Pancreas (tissue), 10 donors: ENCODE measurements at regions not wholly inside any gene's neighbourhood (a gene's known extent, or its start where the extent isn't known, plus 50 kb on each side); places are given as distances from the start of the nearest gene placed in this dataset.

Source experiments
- ATAC-seq, 4 donors: fragments of 200-7000 bp; cut with Tn5 transposase; one replicate each; pipeline versions ENCODE4 v1.8.0 to v1.9.1; 2020; ENCODE audit warnings: mild to moderate bottlenecking in 4 of 4, moderate library complexity in 4 of 4
- DNase-seq, 6 donors: peaks; one replicate each; pipeline ENCODE4 v3.0.0-alpha.2; 2020
- FAIRE-seq: peaks from 2 replicates; lab custom pipeline; 2012; peaks lifted over from hg19 to GRCh38; lab: Jason Lieb, UNC
- H3K27ac ChIP-seq, 4 donors: fragments of 200-600 bp; sonication (generic); 1 replicate in 3 of 4; 2 replicates in 1 of 4; pipeline versions ENCODE4 v1.5.0 to v1.8.0; 2020
- H3K27me3 ChIP-seq, 4 donors: fragments of 200-600 bp; one replicate each; pipeline ENCODE4 v1.8.0; 2021
- H3K36me3 ChIP-seq, 3 donors: fragments of 200-600 bp; sonication (generic) in 1 of 3; one replicate each; pipeline versions ENCODE4 v1.5.0 to v1.8.0; 2020 to 2021
- H3K4me1 ChIP-seq, 3 donors: fragments of 200-600 bp; one replicate each; pipeline ENCODE4 v1.8.0; 2021
- H3K4me3 ChIP-seq, 4 donors: fragments of 200-600 bp; sonication (generic) in 2 of 4; one replicate each; pipeline versions ENCODE4 v1.5.0 to v1.8.0; 2020 to 2021
- H3K9me3 ChIP-seq, 4 donors: fragments of 200-600 bp; one replicate each; pipeline ENCODE4 v1.8.0; 2021
- WGBS, 2 donors: extraction: QIAGEN DNeasy Blood & Tissue Kit; methylation state at CpG; one replicate each; pipeline ENCODE4 v1.1.7; 2013; 5-methylcytosine and 5-hydroxymethylcytosine counted together
- intact Hi-C, 3 donors: fragments of 100-400 bp; cut with DNase I; formaldehyde crosslinking; loops; one replicate each; pipeline versions ENCODE4 v1.11.1 to v1.14.2; 2022
- TF ChIP-seq, protein P1 (sequence below), 4 donors: fragments of 200-600 bp; sonication (generic) in 3 of 4; IDR thresholded peaks; one replicate each; pipeline versions ENCODE4 v1.5.0 to v1.8.0; 2021; ENCODE audit warnings: antibody characterized with exemption in 4 of 4
- donor health status: healthy with polysubstance abuse.
- donor health status: DM: no; HTN: no; CAD: no; lungs with moderate emphysema.
- donor health status: DM: no; HTN: no; CAD: no.
- donor health status: control.
- donor health status: control.
- donor health status: Bipolar disorder and iron deficiency.
- donor health status: DM: yes; HTN: yes; CAD: no.
- donor health status: DM: no; HTN: no; CAD: no.
- donor health status: DM: no; HTN: no; CAD: no.
- donor health status: DM: yes; HTN: yes; CAD: no.

DNA sequence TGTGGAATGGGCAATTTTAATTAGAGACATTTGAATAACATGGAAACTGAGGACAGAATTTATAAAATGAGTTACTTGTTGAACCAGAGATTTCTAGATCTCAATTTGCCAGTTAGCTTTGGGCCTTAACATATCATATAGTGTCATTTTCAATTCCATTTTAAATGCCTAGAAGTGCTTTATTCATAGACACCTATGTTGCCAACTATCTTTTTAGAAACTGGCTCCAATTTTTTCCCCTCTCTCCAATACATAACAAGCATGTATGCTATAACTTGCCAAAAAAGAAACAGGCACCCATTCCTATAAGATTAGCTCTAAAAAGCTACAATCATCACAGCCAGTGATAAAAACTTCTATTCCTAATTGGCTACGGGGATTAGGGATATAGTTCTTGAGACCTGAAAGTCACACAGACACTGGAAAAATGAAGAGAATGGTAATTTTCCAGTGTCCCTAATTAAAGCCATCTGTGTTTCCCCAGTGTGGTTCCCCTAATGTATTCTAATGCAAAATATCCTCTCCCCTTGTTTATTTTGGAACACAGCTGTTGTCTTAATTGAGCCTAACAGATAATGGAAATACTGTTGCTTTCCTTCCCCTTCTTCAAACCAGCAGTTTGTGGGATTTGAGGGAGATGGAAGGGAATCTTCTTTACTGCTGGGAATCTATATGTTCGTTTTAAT lies 205.5 kb upstream of the FSHR start:
- H3K4me1 ChIP-seq: no peaks in the 10 kb centered on the region
- ATAC-seq (no peak), DNase-seq (no peak), FAIRE-seq (no peak)
- WGBS, 2 donors: 35 to 49% methylated on average over 2 of the region's 2 CpGs
- H3K36me3 ChIP-seq: no peaks in the 10 kb centered on the region
- intact Hi-C loops: no loop called here
- TF ChIP-seq, protein P1, sequence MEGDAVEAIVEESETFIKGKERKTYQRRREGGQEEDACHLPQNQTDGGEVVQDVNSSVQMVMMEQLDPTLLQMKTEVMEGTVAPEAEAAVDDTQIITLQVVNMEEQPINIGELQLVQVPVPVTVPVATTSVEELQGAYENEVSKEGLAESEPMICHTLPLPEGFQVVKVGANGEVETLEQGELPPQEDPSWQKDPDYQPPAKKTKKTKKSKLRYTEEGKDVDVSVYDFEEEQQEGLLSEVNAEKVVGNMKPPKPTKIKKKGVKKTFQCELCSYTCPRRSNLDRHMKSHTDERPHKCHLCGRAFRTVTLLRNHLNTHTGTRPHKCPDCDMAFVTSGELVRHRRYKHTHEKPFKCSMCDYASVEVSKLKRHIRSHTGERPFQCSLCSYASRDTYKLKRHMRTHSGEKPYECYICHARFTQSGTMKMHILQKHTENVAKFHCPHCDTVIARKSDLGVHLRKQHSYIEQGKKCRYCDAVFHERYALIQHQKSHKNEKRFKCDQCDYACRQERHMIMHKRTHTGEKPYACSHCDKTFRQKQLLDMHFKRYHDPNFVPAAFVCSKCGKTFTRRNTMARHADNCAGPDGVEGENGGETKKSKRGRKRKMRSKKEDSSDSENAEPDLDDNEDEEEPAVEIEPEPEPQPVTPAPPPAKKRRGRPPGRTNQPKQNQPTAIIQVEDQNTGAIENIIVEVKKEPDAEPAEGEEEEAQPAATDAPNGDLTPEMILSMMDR (IDR thresholded peaks at IDR 0.05): no peak
- H3K27ac ChIP-seq: no peak overlapping the region
- H3K4me3 ChIP-seq: no peak overlapping the region
- no peaks in the 10 kb centered on the region for H3K9me3 ChIP-seq
- no peaks in the 10 kb centered on the region for H3K27me3 ChIP-seq

DNA sequence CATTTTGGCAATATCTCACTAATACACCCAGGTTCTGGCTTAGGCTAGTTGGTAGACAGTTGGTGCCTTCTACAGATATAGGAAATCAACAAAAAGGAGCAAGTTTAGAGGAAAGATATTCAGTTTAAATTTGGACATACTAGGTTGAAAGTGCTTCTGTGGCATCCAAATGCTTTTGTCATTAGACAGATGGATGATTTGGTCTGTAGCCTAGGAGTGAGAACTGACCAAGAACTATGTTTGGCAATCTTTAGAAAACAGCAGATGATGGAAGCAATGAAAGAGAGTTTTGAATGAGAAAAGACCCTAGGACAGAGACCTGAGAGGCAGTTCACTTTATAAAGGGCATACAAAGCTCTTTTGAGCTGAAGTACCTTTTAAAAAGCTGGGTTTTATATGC lies 201.3 kb upstream of the FSHR start:
- no peak for ATAC-seq
- Histone ChIP-seq H3K27me3 (no peaks in the 10 kb centered on the region), H3K9me3 (no peaks in the 10 kb centered on the region), H3K36me3 (no peaks in the 10 kb centered on the region), H3K4me3 (no peak overlapping the region), H3K4me1 (no peaks in the 10 kb centered on the region), H3K27ac (no peak overlapping the region)
- TF ChIP-seq, protein P1 (IDR thresholded peaks at IDR 0.05): no peak
- intact Hi-C loops: no loop called here
- FAIRE-seq: no peak
- no peak for DNase-seq

DNA sequence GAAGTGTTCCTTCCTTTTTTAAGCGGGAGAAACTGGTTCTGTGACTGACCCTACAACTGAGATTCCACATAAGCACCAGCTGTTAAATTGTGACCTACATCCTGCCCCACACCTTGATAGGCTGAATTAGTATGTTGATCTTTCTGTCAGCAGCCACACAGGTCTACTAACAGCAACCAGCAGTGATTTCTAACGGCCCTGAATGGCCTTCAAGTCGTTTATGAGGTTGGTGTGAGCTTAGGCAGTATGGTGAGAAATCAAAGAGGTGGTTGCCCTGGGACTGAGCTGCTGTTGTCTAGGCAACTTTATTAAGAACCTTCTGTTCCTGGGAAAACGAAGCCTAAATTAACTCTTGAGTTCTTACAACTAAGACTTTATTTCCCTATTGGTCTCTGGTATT lies 197.2 kb upstream of the FSHR start:
- Histone ChIP-seq H3K4me1 (no peaks in the 10 kb centered on the region), H3K27me3 (no peaks in the 10 kb centered on the region), H3K4me3 (no peak overlapping the region), H3K36me3 (no peaks in the 10 kb centered on the region), H3K9me3 (no peaks in the 10 kb centered on the region), H3K27ac (no peak overlapping the region)
- intact Hi-C loops: no loop called here
- no peak for FAIRE-seq
- no peak for ATAC-seq
- 22% methylated on average over 4 of the region's 4 CpGs for WGBS, 2 donors
- TF ChIP-seq, protein P1 (IDR thresholded peaks at IDR 0.05): no peak
- DNase-seq: no peak

DNA sequence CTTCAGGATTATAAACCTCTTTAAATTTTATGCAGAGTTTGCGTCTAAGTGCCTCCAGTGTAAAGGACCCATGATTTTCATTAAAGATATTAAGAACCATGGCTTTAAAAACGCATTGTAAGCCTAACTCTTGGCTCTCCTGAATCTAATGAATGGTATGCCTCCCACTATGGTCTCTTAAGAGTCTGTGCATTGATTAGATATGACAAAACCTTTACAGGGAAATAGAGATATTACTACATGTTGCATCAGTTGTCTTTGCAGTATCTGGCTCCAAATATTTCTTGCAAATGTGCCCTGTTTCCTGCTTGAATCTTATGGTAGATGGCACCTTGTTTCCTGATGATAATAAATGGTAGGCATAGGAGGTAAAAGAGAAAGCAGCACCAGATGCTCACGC lies 189.3 kb upstream of the FSHR start:
- Histone ChIP-seq H3K9me3 (no peaks in the 10 kb centered on the region), H3K27ac (no peak overlapping the region), H3K27me3 (no peaks in the 10 kb centered on the region), H3K4me1 (no peaks in the 10 kb centered on the region), H3K4me3 (no peak overlapping the region), H3K36me3 (no peaks in the 10 kb centered on the region)
- TF ChIP-seq, protein P1 (IDR thresholded peaks at IDR 0.05): no peak
- FAIRE-seq (no peak), DNase-seq (no peak), ATAC-seq (no peak)
- WGBS, 2 donors: 67 to 79% methylated on average over 3 of the region's 3 CpGs
- intact Hi-C loops: no loop called here

DNA sequence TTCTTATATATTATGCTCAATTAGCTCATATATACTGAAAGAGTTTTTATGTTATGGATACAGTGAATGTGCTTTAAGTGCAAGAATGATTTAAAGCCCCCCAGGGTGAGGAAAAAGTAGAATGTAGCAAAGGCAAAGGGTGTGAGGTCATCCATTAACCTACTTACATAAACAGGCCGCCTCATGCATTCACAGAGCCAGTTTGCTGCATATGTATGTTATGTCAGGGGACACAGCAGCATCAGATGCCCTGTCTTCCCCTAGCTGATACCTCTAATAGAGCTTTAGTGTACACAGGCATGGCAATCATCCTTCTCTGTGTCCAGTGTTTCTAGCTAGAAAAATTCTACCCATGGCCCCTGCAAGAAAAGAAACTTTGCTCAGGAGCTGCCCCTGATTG lies 187.8 kb upstream of the FSHR start:
- FAIRE-seq (no peak), DNase-seq (no peak), ATAC-seq (no peak)
- Histone ChIP-seq H3K27me3 (no peaks in the 10 kb centered on the region), H3K36me3 (no peaks in the 10 kb centered on the region), H3K4me3 (no peak overlapping the region), H3K9me3 (no peaks in the 10 kb centered on the region), H3K27ac (no peak overlapping the region), H3K4me1 (no peaks in the 10 kb centered on the region)
- intact Hi-C loops: no loop called here
- TF ChIP-seq, protein P1 (IDR thresholded peaks at IDR 0.05): no peak
- WGBS, 2 donors: 82 to 92% methylated on average over 1 of the region's 1 CpG
